ENCODE measurements at regions not wholly inside any gene's neighbourhood (a gene's known extent, or its start where the extent isn't known, plus 50 kb on each side); places are given as distances from the start of the nearest gene placed in this dataset.

GRCh38 chr18:47500930-47501329 is 249.5 kb upstream of the SKOR2 start:
- ChIA-PET POLR2A (no interaction called here), CTCF (ENCODE audit: low intra/inter-chr PET ratio) (no interaction called here)
- Histone ChIP-seq H3K79me2 (ENCODE audit: control insufficient read depth, insufficient read depth, low read length) (no peaks in the 10 kb centered on the region), H3K36me3 (ENCODE audit: control insufficient read depth, insufficient read depth, low read length) (no peaks in the 10 kb centered on the region), H4K20me1 (replicated peaks; ENCODE audit: control insufficient read depth, insufficient read depth, low read length) (no peaks in the 10 kb centered on the region), H3K27me3 (ENCODE audit: control insufficient read depth in 2 of 2, insufficient read depth in 2 of 2, low read length in 2 of 2) (no peaks in the 10 kb centered on the region), H3K9me3 (replicated peaks; ENCODE audit: control insufficient read depth, insufficient read depth, low read depth, low read length) (no peaks in the 10 kb centered on the region), H3K9me1 (ENCODE audit: control insufficient read depth, insufficient read depth, low read length) (no peaks in the 10 kb centered on the region), H3K27ac (ENCODE audit: extremely low read depth, low read depth, low read length) (no peak overlapping the region), H2AFZ (ENCODE audit: low read depth, low read length) (no peak overlapping the region), H3K4me3 (no peak overlapping the region), H3K9ac (ENCODE audit: insufficient read depth in 1 of 2, low read depth in 2 of 2, low read length in 2 of 2) (no peak overlapping the region), H3K4me2 (ENCODE audit: insufficient read depth, low read length) (no peak overlapping the region), H3K4me1 (replicated peaks in 1 of 2; ENCODE audit: control insufficient read depth in 2 of 2, insufficient read depth in 2 of 2, low read length in 2 of 2) (no peaks in the 10 kb centered on the region)
- TF ChIP-seq FOS (IDR thresholded peaks at IDR 0.05; ENCODE audit: extremely low read depth, insufficient read length) (no peak), U2AF1 (optimal IDR thresholded peaks at IDR 0.05; ENCODE audit: low read depth, low read length) (no peak), TCF7L2 (IDR thresholded peaks at IDR 0.05; ENCODE audit: low read depth, low read length) (no peak), ATF1 (CRISPR knock-in tag; IDR thresholded peaks at IDR 0.05) (no peak), ATF1 (tag; IDR thresholded peaks at IDR 0.05) (no peak), NFE2L1 (tag; IDR thresholded peaks at IDR 0.05; ENCODE audit: borderline replicate concordance, low read depth) (no peak), ETV5 (CRISPR knock-in tag; IDR thresholded peaks at IDR 0.05; ENCODE audit: low read depth) (no peak), HMGN3 (IDR thresholded peaks at IDR 0.05; ENCODE audit: borderline replicate concordance, extremely low read depth, insufficient read length, low read depth, low read length) (no peak), ZNF518B (CRISPR knock-in tag; IDR thresholded peaks at IDR 0.05) (no peak), AFF1 (IDR thresholded peaks at IDR 0.05; ENCODE audit: low read depth in 1 of 2, partially characterized antibody in 2 of 2) (no peak), HOXB6 (CRISPR knock-in tag; IDR thresholded peaks at IDR 0.05; ENCODE audit: borderline replicate concordance) (no peak)
- TF ChIP-seq, protein P1, sequence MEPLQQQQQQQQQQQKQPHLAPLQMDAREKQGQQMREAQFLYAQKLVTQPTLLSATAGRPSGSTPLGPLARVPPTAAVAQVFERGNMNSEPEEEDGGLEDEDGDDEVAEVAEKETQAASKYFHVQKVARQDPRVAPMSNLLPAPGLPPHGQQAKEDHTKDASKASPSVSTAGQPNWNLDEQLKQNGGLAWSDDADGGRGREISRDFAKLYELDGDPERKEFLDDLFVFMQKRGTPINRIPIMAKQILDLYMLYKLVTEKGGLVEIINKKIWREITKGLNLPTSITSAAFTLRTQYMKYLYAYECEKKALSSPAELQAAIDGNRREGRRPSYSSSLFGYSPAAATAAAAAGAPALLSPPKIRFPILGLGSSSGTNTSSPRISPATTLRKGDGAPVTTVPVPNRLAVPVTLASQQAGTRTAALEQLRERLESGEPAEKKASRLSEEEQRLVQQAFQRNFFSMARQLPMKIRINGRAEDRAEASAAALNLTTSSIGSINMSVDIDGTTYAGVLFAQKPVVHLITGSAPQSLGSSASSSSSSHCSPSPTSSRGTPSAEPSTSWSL (CRISPR knock-in tag; IDR thresholded peaks at IDR 0.05; ENCODE audit: borderline replicate concordance): no peak
- TF ChIP-seq, protein P2, sequence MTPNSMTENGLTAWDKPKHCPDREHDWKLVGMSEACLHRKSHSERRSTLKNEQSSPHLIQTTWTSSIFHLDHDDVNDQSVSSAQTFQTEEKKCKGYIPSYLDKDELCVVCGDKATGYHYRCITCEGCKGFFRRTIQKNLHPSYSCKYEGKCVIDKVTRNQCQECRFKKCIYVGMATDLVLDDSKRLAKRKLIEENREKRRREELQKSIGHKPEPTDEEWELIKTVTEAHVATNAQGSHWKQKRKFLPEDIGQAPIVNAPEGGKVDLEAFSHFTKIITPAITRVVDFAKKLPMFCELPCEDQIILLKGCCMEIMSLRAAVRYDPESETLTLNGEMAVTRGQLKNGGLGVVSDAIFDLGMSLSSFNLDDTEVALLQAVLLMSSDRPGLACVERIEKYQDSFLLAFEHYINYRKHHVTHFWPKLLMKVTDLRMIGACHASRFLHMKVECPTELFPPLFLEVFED (CRISPR knock-in tag; conservative IDR thresholded peaks at IDR 0.05): no peak
- in situ Hi-C loops (cut with MboI): no loop called here
- ATAC-seq: no peak
- BruUV-seq (replicated peaks): no TSS peak
- no peak for FAIRE-seq
- no peak for DNase-seq (ENCODE audit: extremely low read depth in 1 of 4, low spot score in 3 of 4)
- intact Hi-C loops (cut with micrococcal nuclease): no loop called here
- 0% methylated on average over 1 of the region's 2 CpGs for WGBS (ENCODE audit: insufficient coverage, low coverage, missing lambda C conversion rate)

Measured in K562 (cell line).